GM18507 (cell line): ENCODE measurements at regions not wholly inside any gene's neighbourhood (a gene's known extent, or its start where the extent isn't known, plus 50 kb on each side); places are given as distances from the start of the nearest gene placed in this dataset.
"Not testable (repeated sequence)": the region's sequence is repeated elsewhere in the genome, so short reads cannot be mapped to it uniquely, and the experiment has no call there.

ENCODE experiments used
- DNase-seq: peaks from one replicate; pipeline ENCODE4 v3.0.0; 2011; ENCODE audit warnings: low read depth; ENCODE audit not compliant: insufficient read length; ENCODE audit errors: extremely low spot score
- FAIRE-seq: peaks from 2 replicates; lab custom pipeline; 2011; peaks lifted over from hg19 to GRCh38; lab: Jason Lieb, UNC

DNA sequence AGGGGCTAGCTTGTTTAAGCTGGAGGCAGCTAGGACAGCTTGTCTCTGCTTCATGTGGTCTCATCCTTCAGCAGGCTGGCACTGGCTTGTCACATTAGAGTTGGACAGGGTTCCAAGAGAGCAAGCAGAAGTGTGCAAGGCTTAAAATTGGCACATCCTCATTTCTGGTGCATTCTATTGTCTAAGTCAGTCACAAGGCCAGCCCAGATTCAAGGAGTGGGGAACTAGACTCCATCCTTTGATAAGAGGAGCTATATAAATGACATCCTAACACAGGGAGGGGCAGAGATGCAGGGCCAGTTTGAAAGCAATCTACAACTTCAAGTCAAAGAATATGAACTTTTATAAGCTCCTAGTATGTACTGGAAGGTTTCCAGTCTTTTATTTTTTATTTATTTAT, 313.2 kb downstream of the PTTG2 start:
- DNase-seq (no peak), FAIRE-seq (no peak)

DNA sequence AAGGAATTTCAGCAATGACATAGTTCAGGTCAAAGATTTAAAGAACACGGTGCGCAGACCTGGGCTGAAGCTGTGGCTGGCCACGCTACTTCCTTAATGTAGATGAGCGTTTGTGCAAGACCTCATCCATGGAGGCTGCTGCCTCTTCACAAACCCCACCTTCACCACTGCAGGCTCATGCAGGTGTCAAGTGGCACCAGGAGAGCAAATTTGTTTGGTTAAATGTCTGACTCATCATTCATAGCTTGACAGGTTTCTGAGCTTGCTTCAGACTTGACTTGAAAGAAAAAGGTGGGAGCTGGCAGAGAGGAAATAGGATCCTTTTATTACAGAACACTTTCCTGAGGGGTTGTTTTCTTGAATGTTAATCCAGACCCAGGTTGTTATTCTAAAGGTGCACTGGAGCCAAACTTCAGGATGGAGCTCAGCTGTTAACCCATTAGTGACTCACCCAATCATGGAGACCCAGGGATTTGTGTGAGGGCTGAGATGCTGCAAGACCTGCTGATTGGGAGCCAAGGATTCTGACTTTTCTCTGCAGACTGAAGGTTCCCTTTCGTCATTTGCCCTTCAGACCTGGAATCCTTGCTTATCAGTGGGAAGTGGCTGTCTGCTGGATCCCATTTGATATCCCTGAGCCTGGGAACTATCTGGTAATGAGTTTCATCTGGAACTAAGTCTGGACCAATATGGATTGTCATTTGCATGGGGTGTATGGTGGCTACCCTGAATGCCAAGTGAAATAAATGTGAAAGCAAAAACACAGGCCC, 315.3 kb downstream of the PTTG2 start:
- no peak for FAIRE-seq
- DNase-seq: no peak

DNA sequence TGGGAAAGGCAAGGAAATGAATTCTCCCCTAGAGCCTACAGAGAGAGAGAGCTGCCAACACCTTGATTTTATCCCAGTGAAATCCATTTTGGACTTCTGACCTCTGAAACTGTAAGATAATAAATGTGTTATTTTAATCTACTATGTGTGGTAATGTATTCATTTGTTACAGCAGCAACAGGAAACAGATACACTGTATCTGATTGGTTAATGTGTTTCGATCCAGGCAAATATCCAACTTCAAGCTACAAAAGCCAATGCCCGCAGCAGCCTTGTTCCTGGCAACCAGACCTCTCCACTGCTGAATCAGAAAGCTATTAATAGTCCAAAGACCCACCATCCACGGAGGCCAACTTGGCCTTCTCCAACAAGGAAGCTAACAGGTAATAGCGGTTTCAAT, 318.1 kb downstream of the PTTG2 start:
- DNase-seq: no peak
- FAIRE-seq: no peak

DNA sequence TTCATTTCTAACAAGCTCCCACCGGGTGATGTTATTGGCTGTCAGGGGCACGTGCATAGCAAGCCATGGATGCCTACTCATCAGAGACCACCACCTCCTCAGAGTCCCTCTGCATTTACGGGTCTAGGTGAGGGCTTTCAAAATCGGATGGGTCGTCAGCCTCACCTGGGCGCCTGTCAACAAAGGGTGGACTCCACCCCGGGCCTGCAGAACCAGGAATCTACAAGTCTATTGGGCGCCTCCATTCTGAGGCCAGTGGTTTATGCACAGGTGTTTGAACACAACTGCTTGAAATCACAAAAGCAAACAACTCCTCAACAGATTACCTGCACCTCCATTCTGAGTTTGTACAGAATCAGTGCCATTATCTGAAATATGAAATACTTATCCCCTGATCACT, 318.9 kb downstream of the PTTG2 start:
- FAIRE-seq: no peak
- no peak for DNase-seq

DNA sequence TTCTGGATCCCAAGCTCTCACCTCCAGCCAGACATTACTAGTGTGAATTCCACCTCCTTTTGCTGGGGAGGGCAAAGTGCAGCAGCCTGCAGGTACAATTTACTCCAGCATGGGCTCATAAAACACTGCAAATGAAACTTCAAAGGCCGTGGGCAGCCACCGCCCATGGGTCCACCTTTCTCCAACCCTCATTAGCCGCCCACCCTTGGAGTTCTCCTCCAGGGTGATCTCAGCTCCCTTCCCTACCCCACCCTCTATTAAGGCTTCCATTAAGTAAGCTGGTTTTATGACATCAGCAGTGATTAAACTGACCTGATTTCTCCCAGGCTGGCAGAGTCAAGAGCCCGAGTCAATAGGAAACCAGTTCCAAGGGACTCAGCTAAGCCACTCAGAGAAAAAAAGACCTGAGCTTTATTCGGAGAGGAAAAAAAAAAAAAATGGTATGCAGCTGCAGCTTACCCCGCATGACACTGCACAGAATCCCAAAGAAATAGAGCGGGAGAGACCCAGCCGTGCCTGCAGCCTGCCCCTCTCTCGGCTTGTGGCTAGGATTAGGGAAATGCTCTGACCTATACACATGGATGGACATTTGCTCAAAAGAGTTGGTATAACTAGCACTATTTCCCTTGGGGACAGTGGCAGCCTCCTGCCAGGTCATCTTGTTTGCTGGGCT, 319.6 kb downstream of the PTTG2 start:
- FAIRE-seq: no peak
- no peak for DNase-seq

DNA sequence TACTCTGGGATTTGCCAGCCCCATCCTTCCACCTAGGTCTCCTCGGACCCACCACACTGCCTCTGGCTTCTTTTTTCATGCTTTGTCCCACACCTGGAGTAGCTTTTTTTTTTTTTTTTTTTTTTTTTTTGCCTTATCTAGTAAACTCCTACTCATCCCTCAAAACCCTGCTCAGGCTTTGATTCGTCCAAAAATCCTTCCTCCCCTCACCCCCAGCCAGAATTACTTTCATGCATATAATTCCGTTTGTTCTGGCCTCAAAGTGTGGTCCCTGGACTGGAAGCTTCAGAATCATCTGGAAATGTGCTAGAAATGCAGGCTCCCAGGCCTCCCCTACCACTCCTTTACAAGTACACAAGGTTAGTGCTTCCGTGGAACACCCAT, 320.1 kb downstream of the PTTG2 start:
- no peak for DNase-seq
- FAIRE-seq: no peak

DNA sequence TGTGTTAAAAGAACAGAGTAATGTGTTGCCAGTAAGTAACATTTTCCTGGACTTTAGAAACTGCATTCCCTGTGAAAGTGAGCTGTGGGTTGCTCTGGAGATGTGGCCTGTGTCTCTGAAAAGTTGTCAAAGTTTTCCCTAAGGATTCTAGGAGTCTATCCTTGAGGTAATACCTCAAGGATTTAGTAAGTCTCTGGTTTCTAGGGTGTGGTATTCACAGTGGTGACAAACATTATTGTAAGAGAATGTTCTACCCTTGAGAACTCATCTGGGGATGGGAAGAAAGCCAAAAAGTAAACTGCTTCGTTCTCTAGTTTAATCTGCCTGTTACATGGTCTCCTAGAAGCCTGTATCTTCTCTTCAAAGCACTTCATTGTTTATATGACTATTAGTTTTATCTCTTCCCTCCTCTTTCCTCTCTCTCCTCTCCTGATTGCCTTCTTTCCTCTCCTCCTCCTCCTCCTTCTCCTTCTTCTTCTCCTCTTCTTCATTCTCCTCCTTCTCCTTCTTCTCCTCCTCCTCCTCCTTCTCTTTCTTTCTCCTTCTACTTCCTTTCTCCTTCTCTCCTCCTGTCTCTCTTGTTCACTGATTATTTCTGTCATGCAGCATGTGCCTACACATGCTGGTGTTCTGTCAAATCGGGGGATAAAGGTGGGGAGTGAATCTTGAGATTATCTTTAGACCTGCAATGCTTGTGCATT, 321.3 kb downstream of the PTTG2 start:
- FAIRE-seq (no peak), DNase-seq (no peak)

DNA sequence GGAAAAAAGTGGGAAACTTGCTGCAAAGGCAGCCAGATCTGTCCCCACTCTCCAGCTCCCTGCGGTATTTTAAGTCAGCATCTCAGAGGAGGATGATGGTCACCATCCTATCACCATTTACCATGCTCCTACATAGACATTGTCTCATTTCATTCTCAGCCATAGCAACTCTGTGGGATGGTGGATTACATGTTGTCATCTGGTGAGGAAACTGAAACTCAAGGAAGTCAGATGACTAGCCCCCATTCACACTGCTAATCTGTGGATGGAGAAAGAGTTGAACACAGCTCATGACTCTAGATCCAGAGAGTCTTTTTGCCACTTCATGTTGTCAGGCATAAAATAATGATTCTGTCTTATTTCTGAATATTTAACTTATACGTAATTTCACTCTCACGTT, 323.5 kb downstream of the PTTG2 start:
- FAIRE-seq (no peak), DNase-seq (no peak)

DNA sequence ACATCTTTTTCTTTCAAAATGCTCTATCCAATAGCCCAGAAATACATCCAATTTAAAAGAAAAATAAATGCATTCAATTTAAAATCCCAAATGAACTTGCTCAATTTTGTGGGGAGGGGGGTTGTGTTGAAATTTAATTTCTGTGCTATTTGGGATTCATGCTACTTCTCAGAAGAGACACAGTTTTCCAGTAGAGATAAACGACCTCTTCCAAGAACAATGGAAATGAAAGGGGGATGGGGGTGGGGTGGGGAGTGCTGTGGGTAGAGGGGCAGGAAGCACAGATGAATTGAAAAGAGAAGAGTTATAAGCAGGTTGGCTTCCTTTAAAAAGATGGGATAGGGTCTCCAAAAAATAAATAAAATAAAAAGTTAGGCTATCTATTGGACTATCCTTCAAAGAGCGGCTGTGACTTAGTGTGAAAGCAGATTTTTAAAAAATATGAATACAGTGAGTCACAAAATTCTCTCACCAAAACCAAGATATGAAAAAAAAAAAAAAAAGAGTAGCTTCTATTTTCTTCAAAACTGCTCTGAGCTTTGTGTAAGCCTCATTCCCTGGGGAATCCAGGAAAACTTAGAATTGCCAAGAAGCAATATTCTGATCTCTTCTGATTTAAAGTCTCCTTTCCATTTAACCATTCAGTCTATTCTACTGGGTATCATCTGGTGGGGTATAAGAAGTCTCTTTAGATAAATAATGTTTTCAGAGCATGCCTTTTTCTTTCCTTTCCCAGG, 324.3 kb downstream of the PTTG2 start:
- FAIRE-seq (no peak), DNase-seq (no peak)

DNA sequence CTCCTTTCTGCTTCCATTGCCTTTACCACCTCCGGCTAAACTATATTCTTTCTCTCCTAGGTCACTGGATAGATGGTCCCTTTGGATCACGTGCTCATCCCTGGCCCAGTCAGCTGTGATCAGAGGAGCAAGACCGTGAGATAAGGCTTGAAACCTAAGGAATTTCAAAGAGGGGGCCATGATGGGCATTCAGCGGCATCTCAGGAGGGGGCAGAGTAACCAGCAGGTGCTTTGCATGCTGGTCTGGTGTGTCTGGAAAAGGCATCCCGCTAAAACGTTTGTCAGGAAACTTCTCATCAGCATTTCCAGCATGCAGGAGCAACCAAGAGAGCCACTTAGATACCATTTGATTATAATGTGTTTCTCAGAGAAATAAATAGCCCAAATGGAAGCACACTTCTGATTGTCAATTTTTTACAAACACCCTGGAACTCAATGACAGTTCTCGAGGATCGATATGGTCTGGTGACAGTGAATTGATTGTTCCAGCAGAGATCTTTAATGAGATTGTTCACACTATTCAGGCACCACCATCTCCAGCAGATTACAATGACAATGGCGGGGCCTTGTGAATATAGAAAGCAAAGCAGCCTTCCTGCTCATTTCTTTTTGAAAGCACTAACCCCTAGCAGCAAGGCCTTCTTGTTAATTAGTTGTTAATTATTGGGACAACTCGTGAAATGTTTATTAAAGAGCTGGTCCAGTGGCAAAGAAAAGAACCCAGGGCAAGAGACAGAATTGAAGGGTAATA, 327.1 kb downstream of the PTTG2 start:
- FAIRE-seq (no peak), DNase-seq (no peak)

DNA sequence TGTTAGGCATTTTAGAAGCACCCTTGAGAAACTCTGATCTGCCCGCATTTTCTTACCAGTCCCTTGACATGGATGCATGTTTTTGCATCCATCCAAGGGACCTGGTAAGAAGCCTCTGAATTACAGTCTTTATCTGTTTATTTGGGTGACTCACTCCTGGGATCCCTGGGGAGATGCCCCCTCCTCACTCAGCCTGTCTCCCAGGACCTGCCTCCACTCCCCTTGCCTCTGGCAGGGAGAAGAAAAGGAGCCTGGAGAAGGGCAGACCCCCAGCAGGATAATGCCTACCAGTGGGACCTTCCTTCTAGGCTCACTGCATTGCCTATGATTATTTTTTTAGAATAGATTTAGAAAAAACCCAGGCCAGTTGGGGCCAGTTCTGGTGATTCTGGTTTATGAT, 329.4 kb downstream of the PTTG2 start:
- DNase-seq (no peak), FAIRE-seq (no peak)

DNA sequence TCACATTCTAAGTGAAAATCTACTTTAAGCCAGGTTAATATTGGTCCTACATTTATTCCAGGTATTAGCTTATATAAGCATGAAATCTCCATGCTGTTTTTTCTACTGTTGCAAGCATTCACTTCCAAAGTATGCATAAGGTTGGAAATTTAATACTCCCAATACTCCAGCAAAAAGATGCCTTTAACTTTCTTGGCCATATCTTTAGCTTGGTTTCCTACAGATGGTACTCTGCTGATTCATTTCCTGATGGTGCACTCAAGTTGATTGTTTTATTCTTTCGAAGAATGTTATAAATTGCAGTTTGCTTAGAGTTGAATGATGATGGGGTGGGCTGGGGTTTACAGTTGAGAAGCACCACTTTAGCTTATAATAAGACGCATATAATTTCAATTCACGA, 330.2 kb downstream of the PTTG2 start:
- FAIRE-seq: no peak
- no peak for DNase-seq

DNA sequence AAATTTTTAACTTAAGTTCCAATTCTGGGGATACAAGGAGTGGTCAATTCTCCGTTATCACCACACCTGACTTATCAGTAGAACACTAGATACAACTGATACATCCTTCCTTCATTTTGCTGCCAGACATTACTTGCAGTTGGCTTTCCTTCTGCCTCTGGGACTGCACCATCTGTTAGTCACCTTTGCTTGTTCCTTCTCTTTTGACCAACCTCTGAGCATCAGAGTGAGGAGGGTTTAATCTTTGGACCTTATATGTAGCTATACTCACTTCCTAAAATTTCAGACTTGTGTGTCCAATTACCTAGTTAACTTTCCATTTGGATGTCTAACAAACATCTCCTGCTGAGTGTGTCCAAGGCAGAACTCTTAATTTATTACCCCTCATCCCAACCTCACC, 330.7 kb downstream of the PTTG2 start:
- no peak for DNase-seq
- FAIRE-seq: no peak

DNA sequence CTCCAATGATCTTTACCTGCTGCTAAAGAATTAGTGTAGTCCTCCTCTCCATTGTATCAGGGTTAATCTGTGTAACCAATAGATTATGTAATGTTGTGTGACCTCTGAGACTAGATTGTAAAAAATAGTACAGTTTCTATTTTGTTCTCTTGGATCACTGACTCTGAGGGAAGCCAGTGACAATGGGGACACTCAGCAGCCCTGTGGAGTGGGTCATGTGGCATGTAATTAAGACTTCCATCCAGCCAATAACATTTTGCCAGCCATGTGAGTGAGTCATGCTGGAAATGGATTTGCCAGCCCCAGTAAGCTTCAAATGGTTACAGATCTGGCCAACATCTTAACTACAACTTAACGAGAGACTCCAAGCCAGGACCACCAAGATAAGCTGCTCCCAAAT, 332.3 kb downstream of the PTTG2 start:
- FAIRE-seq (no peak), DNase-seq (no peak)

DNA sequence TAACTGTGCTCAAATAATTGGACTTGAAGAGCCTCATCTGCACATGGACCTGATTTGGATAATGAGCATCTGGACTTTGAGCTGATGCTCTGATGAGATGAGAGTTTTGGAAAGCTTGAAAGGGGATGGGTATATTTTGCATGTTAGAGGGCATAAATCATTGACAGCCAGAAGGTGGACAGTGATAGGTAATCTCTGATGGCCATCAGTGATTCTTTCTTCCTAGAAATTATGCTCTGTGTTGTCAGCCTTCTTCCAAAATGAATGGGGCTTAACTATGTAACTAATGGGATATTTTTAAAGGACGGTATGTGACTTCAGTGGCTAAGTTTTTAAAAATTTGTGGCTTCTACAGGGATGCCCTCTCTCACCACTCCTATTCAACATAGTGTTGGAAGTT, 334.0 kb downstream of the PTTG2 start:
- DNase-seq (no peak), FAIRE-seq (no peak)

DNA sequence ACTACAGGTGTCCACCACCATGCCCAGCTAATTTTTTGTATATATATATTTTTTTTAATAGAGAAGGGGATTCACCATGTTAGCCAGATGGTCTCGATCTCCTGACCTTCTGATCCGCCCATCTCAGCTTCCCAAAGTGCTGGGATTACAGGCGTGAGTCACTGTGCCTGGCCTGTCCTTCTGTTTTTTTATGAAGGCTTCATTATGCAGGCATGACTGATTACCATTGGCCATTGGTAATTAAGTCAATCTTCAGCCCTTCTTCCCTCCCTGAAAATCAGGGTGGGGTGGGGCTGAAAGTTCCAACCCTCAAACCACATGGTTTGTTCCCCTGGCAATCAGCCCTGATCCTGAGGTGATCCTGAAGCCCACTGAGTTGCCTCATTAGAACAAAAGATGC, 336.9 kb downstream of the PTTG2 start:
- no peak for DNase-seq
- FAIRE-seq: no peak

DNA sequence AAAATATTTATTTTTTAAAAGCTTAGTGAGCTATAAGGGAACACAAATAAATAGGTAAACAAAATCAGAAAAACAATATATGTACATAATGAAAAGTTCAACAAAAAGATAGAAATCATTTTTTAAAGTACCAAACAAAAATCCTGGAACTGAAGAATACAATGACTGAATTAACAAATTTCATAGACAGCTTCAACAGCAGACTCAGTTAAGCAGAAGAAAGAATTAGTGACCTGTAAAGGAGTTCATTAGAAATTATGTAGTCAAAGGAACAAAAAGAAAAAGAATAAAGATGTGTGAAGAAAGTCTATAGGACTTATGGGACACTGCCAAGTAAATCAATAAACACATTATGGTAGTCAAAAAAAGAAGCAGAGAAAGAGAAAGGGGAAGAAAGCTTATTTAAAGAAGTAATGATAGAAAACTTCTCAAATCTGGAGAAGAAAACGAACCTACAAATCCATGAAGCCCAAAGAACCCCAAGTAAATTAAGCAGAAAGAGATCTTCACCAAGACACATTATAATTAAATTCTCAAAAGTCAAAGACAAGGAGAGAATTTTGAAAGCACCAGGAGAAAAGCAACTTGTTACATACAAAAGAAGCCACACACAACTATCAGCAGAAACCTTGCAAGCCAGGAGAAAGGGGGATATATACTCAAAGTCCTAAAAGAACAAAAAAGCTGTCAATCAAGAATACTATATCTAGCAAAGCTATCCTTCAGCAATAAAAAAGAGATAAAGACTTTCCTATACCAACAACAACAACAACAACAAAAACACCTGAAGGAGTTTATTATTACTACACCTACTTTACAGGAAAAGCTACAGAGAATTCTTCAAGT, 338.9 kb downstream of the PTTG2 start:
- FAIRE-seq (no peak), DNase-seq (no peak)

DNA sequence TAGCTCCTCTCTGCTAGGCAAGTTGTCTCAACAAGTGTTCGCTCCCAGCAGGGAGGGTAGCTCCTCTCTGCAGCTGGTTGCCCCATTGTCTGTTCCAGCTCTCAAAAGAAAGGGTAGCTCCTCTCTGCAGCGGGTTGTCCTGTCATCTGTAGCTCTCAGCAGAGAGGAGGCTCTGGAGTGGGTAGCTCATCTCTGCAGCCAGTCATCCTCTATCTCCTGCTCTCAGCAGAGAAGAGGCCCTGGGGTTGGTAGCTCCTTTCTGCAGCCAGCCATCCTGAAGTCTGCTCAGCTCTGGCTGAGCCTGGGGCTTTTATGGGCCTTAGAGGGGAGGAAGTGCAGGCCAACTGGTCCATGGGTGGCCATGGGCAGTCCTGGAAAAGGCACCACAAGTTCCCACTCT, 342.7 kb downstream of the PTTG2 start:
- DNase-seq (no peak), FAIRE-seq (no peak)

DNA sequence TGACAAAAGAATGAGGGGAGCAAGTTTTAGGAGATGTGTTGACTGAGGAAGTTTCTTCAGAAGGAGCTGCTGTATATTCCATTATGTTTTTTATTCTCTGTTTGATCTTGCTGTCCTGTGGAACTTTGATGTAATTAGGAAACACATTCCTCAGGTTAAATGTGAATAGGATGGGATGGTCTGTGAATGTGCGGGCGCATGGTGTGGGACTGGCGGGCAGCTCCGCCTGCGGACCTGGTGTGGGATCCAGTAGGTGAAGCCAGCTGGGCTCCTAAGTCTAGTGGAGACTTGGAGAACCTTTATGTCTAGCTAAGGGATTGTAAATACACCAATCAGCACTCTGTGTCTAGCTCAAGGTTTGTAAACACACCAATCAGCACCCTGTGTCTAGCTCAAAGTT, 344.3 kb downstream of the PTTG2 start:
- not testable (repeated sequence) for FAIRE-seq, DNase-seq
